Transverse colon (tissue), 4 donors: ENCODE measurements at regions not wholly inside any gene's neighbourhood (a gene's known extent, or its start where the extent isn't known, plus 50 kb on each side); places are given as distances from the start of the nearest gene placed in this dataset.

Source experiments
- DNase-seq: peaks from one replicate; pipeline ENCODE4 v3.0.0-alpha.2; 2019
- H3K27ac ChIP-seq, 4 donors: fragments of 200-600 bp; sonication (generic); 2 replicates each; pipeline ENCODE4 v1.5.1; 2016 to 2018; ENCODE audit warnings: inconsistent platforms in 4 of 4
- H3K27me3 ChIP-seq: fragments of 200-600 bp; sonication (generic); 2 replicates; pipeline ENCODE4 v1.5.1; 2017; ENCODE audit warnings: inconsistent platforms
- H3K36me3 ChIP-seq, 4 donors: fragments of 200-600 bp; sonication (generic); 2 replicates each; pipeline ENCODE4 v1.5.1; 2017 to 2019; ENCODE audit warnings: inconsistent platforms in 4 of 4
- H3K4me1 ChIP-seq, 4 donors: fragments of 200-600 bp; sonication (generic); 2 replicates each; pipeline ENCODE4 v1.5.1; 2017 to 2020; ENCODE audit warnings: inconsistent platforms in 4 of 4
- H3K4me3 ChIP-seq, 4 donors: fragments of 200-600 bp; sonication (generic); 1 replicate in 1 of 4; 2 replicates in 3 of 4; pipeline versions ENCODE4 v1.5.1 to v1.6.1; 2017 to 2019; ENCODE audit warnings: inconsistent platforms in 4 of 4
- H3K9me3 ChIP-seq, 2 donors: fragments of 200-600 bp; sonication (generic); 2 replicates each; pipeline ENCODE4 v1.5.1; 2017 to 2019; ENCODE audit warnings: inconsistent platforms in 2 of 2
- EP300 ChIP-seq: sonication (generic); formaldehyde crosslinking; IDR thresholded peaks from one replicate; pipeline ENCODE4 v1.6.1; 2017; ENCODE audit warnings: antibody characterized with exemption, low read depth
- POLR2A ChIP-seq: fragments of 450-650 bp; IDR thresholded peaks from one replicate; pipeline ENCODE4 v1.6.1; 2016; ENCODE audit warnings: antibody characterized with exemption, mild to moderate bottlenecking, moderate library complexity
- POLR2AphosphoS5 ChIP-seq, 3 donors: sonication (generic); formaldehyde crosslinking; IDR thresholded peaks; one replicate each; pipeline ENCODE4 v1.6.1; 2016; ENCODE audit warnings: antibody characterized with exemption in 3 of 3
- WGBS, 2 donors: methylation state at CpG; one replicate each; pipeline ENCODE4 v1.1.5; 2018; ENCODE audit warnings: low coverage in 1 of 2; 5-methylcytosine and 5-hydroxymethylcytosine counted together
- in situ Hi-C, 4 donors: fragments of 200-750 bp; cut with MboI; loops; one replicate each; pipeline versions ENCODE4 v1.15.0 to v1.15.1; 2017; ENCODE audit warnings: low sequenced_read_pairs in 3 of 4, low pct_ligation_motif_present in 1 of 4, low pct_unique_long_range_greater_than_20kb in 1 of 4
- intact Hi-C: fragments of 100-400 bp; cut with DNase I; formaldehyde crosslinking; loops from one replicate; pipeline ENCODE4 v1.15.1; 2023; ENCODE audit warnings: low total_unique reads
- TF ChIP-seq, protein P1 (sequence below), 5 experiments: fragments of 200-600 bp in 3 of 5; fragments of 450-650 bp in 2 of 5; sonication (generic) in 3 of 5; IDR thresholded peaks; 1 replicate in 2 of 5; 2 replicates in 3 of 5; pipeline ENCODE4 v1.5.1; 2016 to 2017; ENCODE audit warnings: antibody characterized with exemption in 5 of 5, inconsistent platforms in 3 of 5, mild to moderate bottlenecking in 2 of 5, moderate library complexity in 1 of 5

GRCh38 chrX:147693511-147693910, 218.2 kb upstream of the FMR1 start:
- no peak overlapping the region for H3K27ac ChIP-seq
- H3K9me3 ChIP-seq = no peaks in the 10 kb centered on the region
- WGBS, 2 donors = 69% methylated on average over 2 of the region's 2 CpGs; no CpG with 5 or more reads in 1 of the 2 donors
- intact Hi-C loops (no loop called here), in situ Hi-C loops (loop anchor here in 1 of 4 donors (25.0 kb wide), 1 partner anchor 106 kb away; no protein-coding TSS in a partner anchor)
- TF ChIP-seq EP300 = no peak
- TF ChIP-seq POLR2AphosphoS5 (IDR thresholded peaks at IDR 0.05) = no peak
- TF ChIP-seq, protein P1, sequence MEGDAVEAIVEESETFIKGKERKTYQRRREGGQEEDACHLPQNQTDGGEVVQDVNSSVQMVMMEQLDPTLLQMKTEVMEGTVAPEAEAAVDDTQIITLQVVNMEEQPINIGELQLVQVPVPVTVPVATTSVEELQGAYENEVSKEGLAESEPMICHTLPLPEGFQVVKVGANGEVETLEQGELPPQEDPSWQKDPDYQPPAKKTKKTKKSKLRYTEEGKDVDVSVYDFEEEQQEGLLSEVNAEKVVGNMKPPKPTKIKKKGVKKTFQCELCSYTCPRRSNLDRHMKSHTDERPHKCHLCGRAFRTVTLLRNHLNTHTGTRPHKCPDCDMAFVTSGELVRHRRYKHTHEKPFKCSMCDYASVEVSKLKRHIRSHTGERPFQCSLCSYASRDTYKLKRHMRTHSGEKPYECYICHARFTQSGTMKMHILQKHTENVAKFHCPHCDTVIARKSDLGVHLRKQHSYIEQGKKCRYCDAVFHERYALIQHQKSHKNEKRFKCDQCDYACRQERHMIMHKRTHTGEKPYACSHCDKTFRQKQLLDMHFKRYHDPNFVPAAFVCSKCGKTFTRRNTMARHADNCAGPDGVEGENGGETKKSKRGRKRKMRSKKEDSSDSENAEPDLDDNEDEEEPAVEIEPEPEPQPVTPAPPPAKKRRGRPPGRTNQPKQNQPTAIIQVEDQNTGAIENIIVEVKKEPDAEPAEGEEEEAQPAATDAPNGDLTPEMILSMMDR (IDR thresholded peaks at IDR 0.05) = no peak
- TF ChIP-seq POLR2A = no peak
- no peaks in the 10 kb centered on the region for H3K36me3 ChIP-seq
- DNase-seq = no peak
- H3K4me3 ChIP-seq = no peak overlapping the region
- no peaks in the 10 kb centered on the region for H3K27me3 ChIP-seq
- H3K4me1 ChIP-seq = no peaks in the 10 kb centered on the region

DNA sequence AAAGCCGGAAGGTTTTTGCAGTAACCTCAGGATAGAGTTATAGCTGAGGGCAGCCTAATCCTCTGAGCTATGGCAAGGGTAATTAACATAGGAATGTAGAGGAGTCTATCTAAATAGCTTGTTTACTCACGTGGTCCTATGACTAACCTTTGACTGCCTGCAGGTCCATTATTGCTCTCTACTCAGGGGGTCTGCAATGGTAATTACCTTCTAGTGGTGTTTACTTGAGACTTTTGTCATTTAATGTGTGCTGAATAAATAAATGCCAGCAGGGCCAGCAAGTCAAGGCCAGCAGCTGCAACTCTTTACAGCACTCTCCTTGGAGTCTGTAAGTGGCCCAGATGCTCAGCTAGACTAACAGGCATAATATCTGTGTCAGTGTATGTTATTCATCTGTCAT, 212.7 kb upstream of the FMR1 start:
- DNase-seq = no peak
- Histone ChIP-seq H3K27me3 (no peaks in the 10 kb centered on the region), H3K9me3 (no peaks in the 10 kb centered on the region), H3K4me1 (no peaks in the 10 kb centered on the region), H3K4me3 (no peak overlapping the region), H3K27ac (no peak overlapping the region), H3K36me3 (no peaks in the 10 kb centered on the region)
- intact Hi-C loops (no loop called here), in situ Hi-C loops (loop anchor here in 1 of 4 donors (25.0 kb wide), 1 partner anchor 112 kb away; no protein-coding TSS in a partner anchor)
- WGBS, 2 donors = 34% methylated on average over 2 of the region's 2 CpGs; no CpG with 5 or more reads in 1 of the 2 donors
- TF ChIP-seq EP300 (no peak), POLR2AphosphoS5 (IDR thresholded peaks at IDR 0.05) (no peak), POLR2A (no peak)
- TF ChIP-seq, protein P1 (IDR thresholded peaks at IDR 0.05) = no peak

GRCh38 chrX:147710301-147710700, 201.4 kb upstream of the FMR1 start:
- no peaks in the 10 kb centered on the region for H3K36me3 ChIP-seq
- H3K4me1 ChIP-seq = no peaks in the 10 kb centered on the region
- no peak overlapping the region for H3K27ac ChIP-seq
- WGBS, 2 donors = 73% methylated on average over 2 of the region's 2 CpGs; no CpG with 5 or more reads in 1 of the 2 donors
- intact Hi-C loops = no loop called here
- H3K4me3 ChIP-seq = no peak overlapping the region
- in situ Hi-C loops = no loop called here
- no peaks in the 10 kb centered on the region for H3K27me3 ChIP-seq
- H3K9me3 ChIP-seq = no peaks in the 10 kb centered on the region
- no peak for DNase-seq
- TF ChIP-seq, protein P1 (IDR thresholded peaks at IDR 0.05) = no peak
- TF ChIP-seq EP300 = no peak

DNA sequence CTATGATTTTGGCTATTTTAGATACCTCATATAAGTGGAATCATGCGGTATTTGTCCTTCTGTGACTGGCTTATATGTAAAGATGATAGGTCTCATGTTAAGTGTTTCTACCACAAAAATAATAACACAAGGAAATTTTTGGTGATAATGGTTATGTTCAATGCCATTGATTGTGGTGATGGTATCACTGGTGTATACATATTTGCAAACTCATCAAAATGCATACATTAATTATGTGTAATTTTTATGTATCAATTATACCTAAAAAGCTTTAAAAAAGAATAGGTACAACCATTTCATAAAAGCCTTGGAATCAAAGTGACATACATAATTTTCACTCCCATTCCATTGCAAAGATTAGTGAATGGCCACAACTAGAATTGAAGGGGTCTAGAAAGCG, 178.3 kb upstream of the FMR1 start:
- Histone ChIP-seq H3K4me1 (no peaks in the 10 kb centered on the region), H3K36me3 (no peaks in the 10 kb centered on the region), H3K27me3 (no peaks in the 10 kb centered on the region), H3K27ac (no peak overlapping the region), H3K9me3 (no peaks in the 10 kb centered on the region), H3K4me3 (no peak overlapping the region)
- TF ChIP-seq, protein P1 (IDR thresholded peaks at IDR 0.05) = no peak
- no peak for TF ChIP-seq POLR2A
- TF ChIP-seq POLR2AphosphoS5 (IDR thresholded peaks at IDR 0.05) = no peak
- TF ChIP-seq EP300 = no peak
- intact Hi-C loops = no loop called here
- DNase-seq = no peak
- WGBS, 2 donors = 79 to 100% methylated on average over 1 to 2 of the region's 2 CpGs
- in situ Hi-C loops = no loop called here
